Type B pancreatic cell (in vitro differentiated cells): ENCODE measurements at regions not wholly inside any gene's neighbourhood (a gene's known extent, or its start where the extent isn't known, plus 50 kb on each side); places are given as distances from the start of the nearest gene placed in this dataset.

Source experiments
- DNase-seq: peaks from one replicate; pipeline ENCODE4 v3.0.0; 2021; ENCODE audit warnings: mixed read lengths; ENCODE audit not compliant: unreplicated experiment; ENCODE audit errors: extremely low spot score
- H3K27ac Mint-ChIP-seq: 2 replicates; pipeline ENCODE4 v1.8.0; 2021; ENCODE audit warnings: mild to moderate bottlenecking, mixed read lengths
- H3K27me3 Mint-ChIP-seq: 2 replicates; pipeline ENCODE4 v1.8.0; 2021; ENCODE audit warnings: mixed read lengths
- H3K36me3 Mint-ChIP-seq: 2 replicates; pipeline ENCODE4 v1.8.0; 2021; ENCODE audit warnings: mixed read lengths
- H3K4me1 Mint-ChIP-seq: one replicate; pipeline ENCODE4 v1.8.0; 2021; ENCODE audit warnings: mixed read lengths; ENCODE audit not compliant: unreplicated experiment
- H3K4me3 Mint-ChIP-seq: 2 replicates; pipeline ENCODE4 v1.8.0; 2021; ENCODE audit warnings: mild to moderate bottlenecking, mixed read lengths
- H3K9me3 Mint-ChIP-seq: 2 replicates; pipeline ENCODE4 v1.8.0; 2021; ENCODE audit warnings: mixed read lengths
- CTCF ChIP-seq: fragments of 200-600 bp; sonication (generic); conservative IDR thresholded peaks from 2 replicates; pipeline ENCODE4 v1.5.0; 2021; ENCODE audit warnings: antibody characterized with exemption, mild to moderate bottlenecking

- DNase-seq, result no peak
- Mint-ChIP-seq H3K36me3 (no peaks in the 10 kb centered on the region), H3K9me3 (no peaks in the 10 kb centered on the region), H3K4me1 (no peaks in the 10 kb centered on the region), H3K27me3 (peaks cover 33% of the 10 kb centered on the region), H3K27ac (no peak overlapping the region), H3K4me3 (no peak overlapping the region)
- no peak for TF ChIP-seq CTCF
Observed at GRCh38 chr12:14169281-14169680, 187.9 kb upstream of the GRIN2B start.

- Mint-ChIP-seq H3K4me1 (no peaks in the 10 kb centered on the region), H3K27ac (no peak overlapping the region)
- TF ChIP-seq CTCF, result no peak
Observed at GRCh38 chr12:14171106-14171505, 189.7 kb upstream of the GRIN2B start.

GRCh38 chr12:14175206-14175605 is 190.3 kb upstream of the ATF7IP start:
- H3K9me3 Mint-ChIP-seq, result peaks cover 1% of the 10 kb centered on the region
- no peak for TF ChIP-seq CTCF
- peaks cover 25% of the 10 kb centered on the region for H3K27me3 Mint-ChIP-seq
- no peak overlapping the region for H3K4me3 Mint-ChIP-seq
- no peaks in the 10 kb centered on the region for H3K4me1 Mint-ChIP-seq
- no peak for DNase-seq
- H3K36me3 Mint-ChIP-seq, result no peaks in the 10 kb centered on the region
- H3K27ac Mint-ChIP-seq, result no peak overlapping the region

More at GRCh38 chr12:14171106-14171505, 189.7 kb upstream of the GRIN2B start:
- Mint-ChIP-seq H3K9me3 (no peaks in the 10 kb centered on the region), H3K4me3 (no peak overlapping the region), H3K36me3 (no peaks in the 10 kb centered on the region), H3K27me3 (peaks cover 43% of the 10 kb centered on the region)
- no peak for DNase-seq

DNA sequence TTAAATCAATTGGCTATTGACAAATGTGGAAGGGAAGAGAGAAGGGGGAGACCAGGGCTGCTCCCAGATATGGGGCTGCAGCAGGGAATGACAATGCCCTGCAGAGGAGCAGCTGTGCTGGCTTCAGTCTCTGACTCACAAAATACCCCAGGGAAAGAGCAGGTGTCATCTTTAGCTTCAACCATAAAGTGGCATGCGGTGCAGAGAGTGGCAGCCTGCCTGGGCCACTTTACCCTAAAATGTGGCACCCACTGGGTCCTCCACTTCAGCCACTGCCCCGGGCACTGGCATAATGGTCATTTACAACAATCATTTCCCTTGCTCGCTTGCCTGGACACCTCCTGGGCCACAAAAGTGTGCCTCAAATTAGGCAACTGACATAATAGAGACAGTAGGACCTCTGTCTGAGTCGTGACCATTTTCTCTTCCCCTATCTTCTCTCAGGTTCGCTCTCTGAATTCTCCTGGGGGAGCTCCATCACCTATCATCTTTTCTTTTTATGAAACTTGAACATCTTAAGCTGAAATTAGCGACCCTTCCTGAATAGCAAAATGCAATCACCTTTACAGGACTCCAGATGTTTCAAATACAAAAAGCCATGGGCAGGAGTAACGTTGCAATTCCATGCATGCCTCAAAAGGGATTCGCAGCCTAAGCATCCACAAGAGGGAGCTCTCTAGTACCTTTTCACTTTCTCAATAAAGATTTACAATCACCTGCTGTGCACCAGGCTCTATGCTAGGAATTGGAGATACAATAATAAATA is 179.9 kb upstream of the ATF7IP start:
- no peak overlapping the region for H3K27ac Mint-ChIP-seq
- TF ChIP-seq CTCF, result peak; percentile 87
- peaks cover 9% of the 10 kb centered on the region for H3K27me3 Mint-ChIP-seq
- H3K4me1 Mint-ChIP-seq, result peaks cover 3% of the 10 kb centered on the region
- DNase-seq, result no peak
- no peak overlapping the region for H3K4me3 Mint-ChIP-seq
- H3K9me3 Mint-ChIP-seq, result peaks cover 5% of the 10 kb centered on the region
- H3K36me3 Mint-ChIP-seq, result peaks cover 21% of the 10 kb centered on the region

DNA sequence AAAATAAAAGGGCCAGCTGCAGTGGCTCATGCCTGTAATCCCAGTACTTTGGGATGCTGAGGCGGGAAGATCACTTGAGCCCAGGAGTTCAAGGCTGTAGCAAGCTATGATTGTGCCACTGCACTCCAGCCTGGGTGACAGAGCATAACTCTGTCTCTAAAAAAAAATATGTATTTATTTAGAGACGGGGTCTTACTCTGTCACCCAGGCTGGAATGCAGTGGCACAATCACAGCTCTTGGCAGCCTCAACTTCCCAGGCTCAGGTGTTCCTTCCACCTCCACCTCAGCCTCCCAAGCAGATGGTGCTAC is 179.3 kb upstream of the ATF7IP start:
- no peak for TF ChIP-seq CTCF
- H3K27ac Mint-ChIP-seq, result no peak overlapping the region
- DNase-seq, result no peak

More for the DNA sequence above, 179.3 kb upstream of the ATF7IP start:
- Mint-ChIP-seq H3K4me1 (peaks cover 3% of the 10 kb centered on the region), H3K4me3 (no peak overlapping the region), H3K27me3 (peaks cover 9% of the 10 kb centered on the region), H3K36me3 (peaks cover 17% of the 10 kb centered on the region), H3K9me3 (peaks cover 4% of the 10 kb centered on the region)
